WTC11 (cell line): ENCODE measurements at regions not wholly inside any gene's neighbourhood (a gene's known extent, or its start where the extent isn't known, plus 50 kb on each side); places are given as distances from the start of the nearest gene placed in this dataset.

Source experiments
- CBFB ChIP-seq: sonication (generic); formaldehyde crosslinking; IDR thresholded peaks from 2 replicates; pipeline ENCODE4 v1.8.1; 2022; ENCODE audit warnings: mild to moderate bottlenecking, low read depth, missing genetic modification reagents
- CTCF ChIP-seq: fragments of 200-600 bp; IDR thresholded peaks from 2 replicates; pipeline ENCODE4 v1.8.0; 2022; ENCODE audit warnings: antibody characterized with exemption
- ETV6 ChIP-seq: sonication (generic); formaldehyde crosslinking; IDR thresholded peaks from 2 replicates; pipeline ENCODE4 v1.8.1; 2022; ENCODE audit warnings: mild to moderate bottlenecking, missing genetic modification reagents
- IRF2 ChIP-seq: sonication (generic); formaldehyde crosslinking; IDR thresholded peaks from 2 replicates; pipeline ENCODE4 v1.8.0; 2022; ENCODE audit warnings: low read depth, missing genetic modification reagents, borderline replicate concordance
- JUN ChIP-seq: sonication (generic); formaldehyde crosslinking; IDR thresholded peaks from 2 replicates; pipeline ENCODE4 v1.8.0; 2023; ENCODE audit warnings: mild to moderate bottlenecking, missing genetic modification reagents
- USF2 ChIP-seq: sonication (generic); formaldehyde crosslinking; IDR thresholded peaks from 2 replicates; pipeline ENCODE4 v1.8.1; 2023; ENCODE audit warnings: mild to moderate bottlenecking, missing genetic modification reagents, moderate library complexity

- TF ChIP-seq CTCF (no peak), CBFB (CRISPR knock-in tag) (no peak), JUN (CRISPR knock-in tag) (no peak), IRF2 (CRISPR knock-in tag) (no peak), ETV6 (CRISPR knock-in tag) (no peak), USF2 (no peak)
These were observed 314.4 kb downstream of the PLK2 start for GRCh38 chr5:58145397-58145934.
